Subcutaneous abdominal adipose tissue (tissue), 5 donors: ENCODE measurements at regions not wholly inside any gene's neighbourhood (a gene's known extent, or its start where the extent isn't known, plus 50 kb on each side); places are given as distances from the start of the nearest gene placed in this dataset.

Experiments used
- H3K27ac ChIP-seq: one replicate; pipeline ENCODE4 v1.7.0; 2013; ENCODE audit warnings: low read depth, mild to moderate bottlenecking, inconsistent platforms, low read length, moderate library complexity
- H3K27me3 ChIP-seq, 5 donors: one replicate each; pipeline ENCODE4 v1.7.0; 2013; ENCODE audit warnings: low read length in 5 of 5, inconsistent platforms in 1 of 5; ENCODE audit not compliant: control insufficient read depth in 5 of 5, insufficient read depth in 4 of 5
- H3K36me3 ChIP-seq, 5 donors: one replicate each; pipeline ENCODE4 v1.7.0; 2013; ENCODE audit warnings: low read length in 5 of 5; ENCODE audit not compliant: control insufficient read depth in 5 of 5, insufficient read depth in 5 of 5
- H3K4me1 ChIP-seq, 5 donors: one replicate each; pipeline ENCODE4 v1.7.0; 2013; ENCODE audit warnings: low read length in 5 of 5, mild to moderate bottlenecking in 3 of 5, moderate library complexity in 1 of 5; ENCODE audit not compliant: control insufficient read depth in 5 of 5, insufficient read depth in 5 of 5
- H3K4me3 ChIP-seq, 5 donors: one replicate each; pipeline ENCODE4 v1.7.0; 2013; ENCODE audit warnings: low read length in 5 of 5, low read depth in 1 of 5
- H3K9ac ChIP-seq, 5 donors: one replicate each; pipeline ENCODE4 v1.7.0; 2013; ENCODE audit warnings: low read length in 5 of 5, mild to moderate bottlenecking in 4 of 5, moderate library complexity in 3 of 5
- H3K9me3 ChIP-seq, 5 donors: one replicate each; pipeline ENCODE4 v1.7.0; 2013; ENCODE audit warnings: low read length in 5 of 5; ENCODE audit not compliant: control insufficient read depth in 5 of 5
- donor health status: healthy.
- donor health status: healthy.
- donor health status: healthy.
- donor health status: healthy.
- donor health status: healthy.

GRCh38 chr2:192775459-192776262, 580.9 kb upstream of the TMEFF2 start:
- Histone ChIP-seq H3K4me1 (no peaks in the 10 kb centered on the region), H3K9ac (no peak overlapping the region), H3K9me3 (peaks cover 0 to 6% (median 0%) of the 10 kb centered on the region in 5 donors), H3K36me3 (no peaks in the 10 kb centered on the region), H3K27ac (no peak overlapping the region), H3K27me3 (no peaks in the 10 kb centered on the region), H3K4me3 (no peak overlapping the region)

DNA sequence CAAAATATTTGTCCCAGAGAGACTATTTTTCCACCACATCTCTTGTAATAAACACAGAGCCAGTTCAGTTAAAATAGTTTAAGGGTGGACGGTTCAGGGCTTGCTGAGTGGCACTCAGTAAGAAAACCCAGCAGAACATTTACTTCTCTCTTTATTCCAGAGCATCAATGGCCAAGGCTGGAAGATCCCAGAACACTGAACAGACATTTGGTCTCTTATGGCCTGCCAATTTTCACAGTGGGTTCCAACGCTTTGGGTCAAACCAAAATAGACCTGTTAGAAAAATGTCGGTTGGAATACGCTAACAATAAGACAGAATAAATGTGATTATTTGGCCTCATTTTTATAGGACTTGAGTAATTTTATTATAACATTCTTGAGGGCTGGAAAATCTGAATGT, 580.3 kb upstream of the TMEFF2 start:
- Histone ChIP-seq H3K36me3 (no peaks in the 10 kb centered on the region), H3K27me3 (no peaks in the 10 kb centered on the region), H3K4me3 (no peak overlapping the region), H3K4me1 (no peaks in the 10 kb centered on the region), H3K9me3 (peaks cover 0 to 6% (median 0%) of the 10 kb centered on the region in 5 donors), H3K9ac (no peak overlapping the region), H3K27ac (no peak overlapping the region)

GRCh38 chr2:192773044-192773443, 578.3 kb upstream of the TMEFF2 start:
- H3K36me3 ChIP-seq = no peaks in the 10 kb centered on the region
- no peak overlapping the region for H3K4me3 ChIP-seq
- H3K27ac ChIP-seq = no peak overlapping the region
- H3K9ac ChIP-seq = no peak overlapping the region
- H3K9me3 ChIP-seq = no peaks in the 10 kb centered on the region
- H3K4me1 ChIP-seq = no peaks in the 10 kb centered on the region
- H3K27me3 ChIP-seq = no peaks in the 10 kb centered on the region

GRCh38 chr2:192749611-192750200, 555.0 kb upstream of the TMEFF2 start:
- H3K27me3 ChIP-seq = no peaks in the 10 kb centered on the region
- no peaks in the 10 kb centered on the region for H3K9me3 ChIP-seq
- H3K4me1 ChIP-seq = no peaks in the 10 kb centered on the region
- H3K36me3 ChIP-seq = no peaks in the 10 kb centered on the region
- no peak overlapping the region for H3K4me3 ChIP-seq
- H3K27ac ChIP-seq = no peak overlapping the region
- H3K9ac ChIP-seq = no peak overlapping the region

- no peaks in the 10 kb centered on the region for H3K9me3 ChIP-seq
- no peak overlapping the region for H3K27ac ChIP-seq
- H3K27me3 ChIP-seq = no peaks in the 10 kb centered on the region
- H3K36me3 ChIP-seq = no peaks in the 10 kb centered on the region
- no peak overlapping the region for H3K9ac ChIP-seq
- no peak overlapping the region for H3K4me3 ChIP-seq
- H3K4me1 ChIP-seq = no peaks in the 10 kb centered on the region
Observed at GRCh38 chr2:192741889-192742288, 547.2 kb upstream of the TMEFF2 start.

- no peak overlapping the region for H3K4me3 ChIP-seq
- no peaks in the 10 kb centered on the region for H3K27me3 ChIP-seq
- H3K27ac ChIP-seq = no peak overlapping the region
- no peaks in the 10 kb centered on the region for H3K4me1 ChIP-seq
- H3K9me3 ChIP-seq = no peaks in the 10 kb centered on the region
- H3K9ac ChIP-seq = no peak overlapping the region
- H3K36me3 ChIP-seq = no peaks in the 10 kb centered on the region
Observed at GRCh38 chr2:192735447-192735846, 540.7 kb upstream of the TMEFF2 start.

- Histone ChIP-seq H3K4me1 (no peaks in the 10 kb centered on the region), H3K27me3 (no peaks in the 10 kb centered on the region), H3K27ac (no peak overlapping the region), H3K4me3 (no peak overlapping the region), H3K9ac (no peak overlapping the region), H3K36me3 (no peaks in the 10 kb centered on the region), H3K9me3 (no peaks in the 10 kb centered on the region)
Observed at GRCh38 chr2:192729369-192729768, 534.6 kb upstream of the TMEFF2 start.

- Histone ChIP-seq H3K27me3 (no peaks in the 10 kb centered on the region), H3K9ac (no peak overlapping the region), H3K27ac (no peak overlapping the region), H3K4me3 (no peak overlapping the region), H3K4me1 (no peaks in the 10 kb centered on the region), H3K36me3 (no peaks in the 10 kb centered on the region), H3K9me3 (no peaks in the 10 kb centered on the region)
Observed at GRCh38 chr2:192725991-192726390, 531.3 kb upstream of the TMEFF2 start.

GRCh38 chr2:192719629-192720028, 524.9 kb upstream of the TMEFF2 start:
- H3K4me3 ChIP-seq = no peak overlapping the region

DNA sequence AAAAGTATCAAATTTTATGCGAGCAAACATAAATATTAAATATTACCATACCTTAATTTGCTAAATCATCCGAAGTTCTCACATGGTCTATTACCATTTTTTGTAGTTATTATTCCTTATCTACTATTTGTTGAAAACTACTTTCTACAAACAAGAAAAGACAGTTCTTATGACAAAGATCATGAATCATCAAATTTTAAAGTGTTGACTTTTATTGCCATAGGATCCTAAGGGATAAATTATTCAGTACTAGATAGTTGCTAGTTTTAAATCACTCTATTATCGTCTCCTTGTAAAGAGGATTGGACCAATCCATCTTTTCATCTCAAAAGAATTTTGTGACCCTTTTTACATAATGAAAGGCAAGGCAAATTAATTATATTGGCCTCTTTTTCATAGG, 523.6 kb upstream of the TMEFF2 start:
- Histone ChIP-seq H3K36me3 (no peaks in the 10 kb centered on the region), H3K4me1 (no peaks in the 10 kb centered on the region), H3K4me3 (no peak overlapping the region), H3K27me3 (no peaks in the 10 kb centered on the region), H3K9ac (no peak overlapping the region), H3K27ac (no peak overlapping the region), H3K9me3 (no peaks in the 10 kb centered on the region)

More at GRCh38 chr2:192719629-192720028, 524.9 kb upstream of the TMEFF2 start:
- H3K9me3 ChIP-seq = no peaks in the 10 kb centered on the region
- H3K36me3 ChIP-seq = no peaks in the 10 kb centered on the region
- no peaks in the 10 kb centered on the region for H3K4me1 ChIP-seq
- H3K9ac ChIP-seq = no peak overlapping the region
- H3K27me3 ChIP-seq = no peaks in the 10 kb centered on the region
- no peak overlapping the region for H3K27ac ChIP-seq
